ENCODE measurements at regions not wholly inside any gene's neighbourhood (a gene's known extent, or its start where the extent isn't known, plus 50 kb on each side); places are given as distances from the start of the nearest gene placed in this dataset.

DNA sequence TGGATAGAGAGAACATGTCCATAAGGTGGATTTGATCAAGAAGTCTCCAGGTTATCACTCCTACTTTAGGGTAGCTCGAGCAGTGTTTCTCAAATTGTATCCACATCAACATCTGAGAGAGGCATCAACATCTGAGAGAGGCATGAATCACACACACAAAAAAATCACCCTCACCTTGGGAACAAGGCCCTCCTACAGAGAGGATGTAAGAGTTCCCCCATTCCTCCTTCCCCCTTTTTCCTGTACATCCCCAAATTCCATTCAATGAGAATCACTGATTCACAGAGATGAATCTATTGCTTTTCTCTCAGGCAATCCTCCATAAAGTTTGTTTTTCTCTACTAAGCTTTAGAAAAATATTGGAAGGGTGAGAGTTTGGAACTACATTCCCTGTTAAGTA lies 233.4 kb upstream of the CDH6 start:
- H3K4me3 ChIP-seq (ENCODE audit: low read depth, low read length), result no peak overlapping the region
- TF ChIP-seq, protein P1, sequence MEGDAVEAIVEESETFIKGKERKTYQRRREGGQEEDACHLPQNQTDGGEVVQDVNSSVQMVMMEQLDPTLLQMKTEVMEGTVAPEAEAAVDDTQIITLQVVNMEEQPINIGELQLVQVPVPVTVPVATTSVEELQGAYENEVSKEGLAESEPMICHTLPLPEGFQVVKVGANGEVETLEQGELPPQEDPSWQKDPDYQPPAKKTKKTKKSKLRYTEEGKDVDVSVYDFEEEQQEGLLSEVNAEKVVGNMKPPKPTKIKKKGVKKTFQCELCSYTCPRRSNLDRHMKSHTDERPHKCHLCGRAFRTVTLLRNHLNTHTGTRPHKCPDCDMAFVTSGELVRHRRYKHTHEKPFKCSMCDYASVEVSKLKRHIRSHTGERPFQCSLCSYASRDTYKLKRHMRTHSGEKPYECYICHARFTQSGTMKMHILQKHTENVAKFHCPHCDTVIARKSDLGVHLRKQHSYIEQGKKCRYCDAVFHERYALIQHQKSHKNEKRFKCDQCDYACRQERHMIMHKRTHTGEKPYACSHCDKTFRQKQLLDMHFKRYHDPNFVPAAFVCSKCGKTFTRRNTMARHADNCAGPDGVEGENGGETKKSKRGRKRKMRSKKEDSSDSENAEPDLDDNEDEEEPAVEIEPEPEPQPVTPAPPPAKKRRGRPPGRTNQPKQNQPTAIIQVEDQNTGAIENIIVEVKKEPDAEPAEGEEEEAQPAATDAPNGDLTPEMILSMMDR (IDR thresholded peaks at IDR 0.05; ENCODE audit: low read depth, low read length), result no peak

- H3K4me3 ChIP-seq (ENCODE audit: low read depth, low read length), result no peak overlapping the region
- TF ChIP-seq, protein P1 (IDR thresholded peaks at IDR 0.05; ENCODE audit: low read depth, low read length), result no peak
Measured at GRCh38 chr5:30959238-30959637, 234.2 kb upstream of the CDH6 start.

DNA sequence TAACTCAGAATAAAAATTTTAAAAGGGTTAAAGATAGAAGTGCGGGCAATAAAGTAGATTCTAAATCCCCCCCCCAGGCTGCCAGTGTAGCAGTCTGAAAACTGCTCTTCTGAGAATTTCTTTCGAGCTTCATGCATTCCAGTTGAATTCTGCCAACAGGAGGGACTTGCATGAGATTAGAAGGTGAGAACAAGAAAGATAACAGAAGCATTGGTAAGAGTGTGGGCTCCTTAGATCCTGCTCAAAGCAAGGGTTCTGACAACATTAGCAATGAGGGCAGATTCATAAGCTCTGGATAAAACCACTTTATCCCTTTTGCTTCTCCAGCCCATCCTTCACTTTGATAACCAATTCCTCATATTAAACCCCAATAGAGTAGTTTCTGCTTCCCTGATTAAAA lies 235.9 kb upstream of the CDH6 start:
- H3K4me3 ChIP-seq (ENCODE audit: low read depth, low read length), result no peak overlapping the region
- TF ChIP-seq, protein P1 (IDR thresholded peaks at IDR 0.05; ENCODE audit: low read depth, low read length), result no peak

- TF ChIP-seq, protein P1 (IDR thresholded peaks at IDR 0.05; ENCODE audit: low read depth, low read length), result no peak
- H3K4me3 ChIP-seq (ENCODE audit: low read depth, low read length), result no peak overlapping the region
Measured at GRCh38 chr5:30956251-30956650, 237.2 kb upstream of the CDH6 start.

- H3K4me3 ChIP-seq (ENCODE audit: low read depth, low read length), result no peak overlapping the region
- TF ChIP-seq, protein P1 (IDR thresholded peaks at IDR 0.05; ENCODE audit: low read depth, low read length), result no peak
Measured at GRCh38 chr5:30937070-30937469, 256.4 kb upstream of the CDH6 start.

DNA sequence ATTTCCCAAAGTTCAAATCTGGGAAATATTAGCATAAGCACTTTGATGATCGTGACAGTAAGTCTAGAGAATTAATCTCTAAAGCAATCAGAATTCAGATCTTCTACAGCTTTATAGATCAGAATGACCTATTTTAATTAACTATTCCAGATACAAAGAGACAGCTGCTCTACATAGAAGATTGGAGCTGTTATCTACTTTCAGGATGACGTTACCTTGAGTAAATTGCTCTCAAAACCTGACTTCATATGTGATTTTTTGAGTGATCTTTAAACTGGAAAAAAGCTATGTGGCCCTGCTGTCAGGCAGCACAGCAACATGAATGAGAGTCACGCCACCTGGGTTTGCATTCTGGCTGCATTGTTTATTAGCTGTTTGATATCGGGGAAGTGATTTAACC lies 259.9 kb upstream of the CDH6 start:
- H3K4me3 ChIP-seq (ENCODE audit: low read depth, low read length), result no peak overlapping the region
- TF ChIP-seq, protein P1 (IDR thresholded peaks at IDR 0.05; ENCODE audit: low read depth, low read length), result no peak

DNA sequence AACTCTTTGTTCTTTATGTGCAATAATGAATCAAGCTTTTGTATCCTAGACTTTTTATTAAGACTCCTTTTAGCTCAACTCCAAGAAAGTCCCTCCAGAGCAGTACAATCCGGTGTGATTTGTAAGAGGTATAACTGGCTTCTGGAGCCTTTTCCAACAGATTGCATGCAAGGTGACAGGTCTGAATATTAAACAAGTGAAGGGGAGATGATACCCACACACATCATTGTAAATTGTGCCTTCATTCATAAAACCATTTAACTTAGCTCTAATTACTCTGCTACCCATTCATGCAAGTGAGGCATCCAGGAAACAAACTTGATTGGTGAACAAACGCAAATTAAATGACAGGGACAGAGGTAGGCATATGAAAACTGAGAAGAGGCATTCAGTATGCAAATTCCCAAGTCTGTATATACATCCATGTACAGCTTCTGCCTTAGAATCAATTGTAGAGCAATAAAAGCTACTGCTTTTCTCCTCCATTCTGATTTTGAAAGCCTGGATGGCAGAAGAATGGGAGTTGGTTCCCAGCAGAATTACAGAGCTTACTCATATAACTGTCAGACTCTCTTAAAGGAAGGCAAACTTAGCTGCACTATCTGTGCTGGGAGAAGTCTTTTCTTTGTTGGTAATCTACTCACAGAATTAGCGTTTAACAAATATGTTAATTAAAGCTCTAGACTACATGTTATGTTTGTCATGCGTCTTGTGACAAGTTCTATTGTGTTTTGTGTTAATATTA lies 261.0 kb upstream of the CDH6 start:
- H3K4me3 ChIP-seq (ENCODE audit: low read depth, low read length), result no peak overlapping the region

More for the DNA sequence above, 261.0 kb upstream of the CDH6 start:
- TF ChIP-seq, protein P1 (IDR thresholded peaks at IDR 0.05; ENCODE audit: low read depth, low read length), result no peak

Data from WI38 (cell line).